ENCODE measurements at regions not wholly inside any gene's neighbourhood (a gene's known extent, or its start where the extent isn't known, plus 50 kb on each side); places are given as distances from the start of the nearest gene placed in this dataset.
A peak's percentile ranks its signal among the peaks of the same experiment; 100 is the strongest.

GRCh38 chr4:24742335-24742734 lies 53.0 kb upstream of the SOD3 start:
- Histone ChIP-seq H3K36me3 (ENCODE audit: control insufficient read depth in 2 of 2, insufficient read depth in 2 of 2, low read length in 1 of 2) (no peaks in the 10 kb centered on the region), H3K9me3 (ENCODE audit: control insufficient read depth in 2 of 2, insufficient read depth in 1 of 2, low read length in 1 of 2) (no peaks in the 10 kb centered on the region), H3K4me1 (ENCODE audit: control insufficient read depth in 2 of 2, insufficient read depth in 2 of 2, low read length in 2 of 2) (no peaks in the 10 kb centered on the region), H3K4me3 (ENCODE audit: low read length in 2 of 2) (no peak overlapping the region), H3K27me3 (ENCODE audit: control insufficient read depth in 2 of 2, insufficient read depth in 1 of 2, low read length in 1 of 2) (no peaks in the 10 kb centered on the region), H3K27ac (ENCODE audit: low read depth in 1 of 2, low read length in 1 of 2) (no peak overlapping the region)
- WGBS, result 86% methylated on average over 2 of the region's 2 CpGs
- DNase-seq (ENCODE audit: low read depth in 6 of 9, low spot score in 9 of 9), result no peak

DNA sequence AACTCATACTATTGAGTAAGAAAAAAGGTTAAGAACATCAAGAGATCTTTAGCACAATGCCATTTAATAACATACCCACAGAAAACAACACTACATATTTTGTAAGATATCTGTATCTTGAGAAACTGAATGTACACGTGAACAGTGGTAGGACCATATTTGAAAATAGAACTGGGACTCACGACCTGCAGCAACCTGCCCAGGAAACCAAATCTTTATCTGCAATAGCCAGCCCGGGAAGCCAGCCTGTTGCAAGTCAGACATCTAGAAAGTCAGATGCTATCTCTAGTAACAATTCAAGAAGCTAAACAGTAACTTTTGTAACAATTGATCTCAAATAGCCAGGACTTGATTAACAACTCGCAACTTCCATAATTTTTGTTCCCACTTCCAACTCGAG lies 52.6 kb upstream of the SOD3 start:
- WGBS, result 65% methylated on average over 5 of the region's 5 CpGs

GRCh38 chr4:24743206-24743605 lies 52.2 kb upstream of the SOD3 start:
- DNase-seq (ENCODE audit: low read depth in 6 of 9, low spot score in 9 of 9), result no peak
- Histone ChIP-seq H3K4me1 (ENCODE audit: control insufficient read depth in 2 of 2, insufficient read depth in 2 of 2, low read length in 2 of 2) (no peaks in the 10 kb centered on the region), H3K9me3 (ENCODE audit: control insufficient read depth in 2 of 2, insufficient read depth in 1 of 2, low read length in 1 of 2) (no peaks in the 10 kb centered on the region), H3K36me3 (ENCODE audit: control insufficient read depth in 2 of 2, insufficient read depth in 2 of 2, low read length in 1 of 2) (no peaks in the 10 kb centered on the region), H3K27ac (ENCODE audit: low read depth in 1 of 2, low read length in 1 of 2) (peak overlapping the region in 1 of 2 donors; percentile 11), H3K4me3 (ENCODE audit: low read length in 2 of 2) (no peak overlapping the region), H3K27me3 (ENCODE audit: control insufficient read depth in 2 of 2, insufficient read depth in 1 of 2, low read length in 1 of 2) (no peaks in the 10 kb centered on the region)
- WGBS, result 92% methylated on average over 5 of the region's 5 CpGs

More for the DNA sequence above, 52.6 kb upstream of the SOD3 start:
- DNase-seq (ENCODE audit: low read depth in 6 of 9, low spot score in 9 of 9), result no peak
- Histone ChIP-seq H3K27ac (ENCODE audit: low read depth in 1 of 2, low read length in 1 of 2) (no peak overlapping the region), H3K4me3 (ENCODE audit: low read length in 2 of 2) (no peak overlapping the region), H3K36me3 (ENCODE audit: control insufficient read depth in 2 of 2, insufficient read depth in 2 of 2, low read length in 1 of 2) (no peaks in the 10 kb centered on the region), H3K27me3 (ENCODE audit: control insufficient read depth in 2 of 2, insufficient read depth in 1 of 2, low read length in 1 of 2) (no peaks in the 10 kb centered on the region), H3K4me1 (ENCODE audit: control insufficient read depth in 2 of 2, insufficient read depth in 2 of 2, low read length in 2 of 2) (no peaks in the 10 kb centered on the region), H3K9me3 (ENCODE audit: control insufficient read depth in 2 of 2, insufficient read depth in 1 of 2, low read length in 1 of 2) (no peaks in the 10 kb centered on the region)

DNA sequence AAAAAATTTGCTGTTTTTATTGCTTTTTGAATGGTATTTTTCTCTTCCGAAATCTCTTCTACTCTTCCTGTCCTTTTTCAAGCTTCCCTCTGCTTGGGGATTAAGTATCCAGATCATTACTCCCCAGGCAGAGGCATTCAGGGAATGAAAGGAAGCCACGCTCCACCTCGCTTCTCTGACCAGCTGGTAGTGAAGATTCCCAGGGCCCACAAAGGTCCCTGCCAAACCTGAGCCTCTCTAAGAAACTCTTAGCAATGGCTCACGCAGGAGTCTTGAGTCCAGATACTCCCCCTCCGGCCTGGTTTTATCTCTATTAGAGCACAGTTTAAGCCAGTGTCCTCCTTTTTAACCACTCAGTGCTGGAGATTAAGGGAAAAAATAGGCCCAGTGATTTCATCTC lies 51.4 kb upstream of the SOD3 start:
- Histone ChIP-seq H3K27me3 (ENCODE audit: control insufficient read depth in 2 of 2, insufficient read depth in 1 of 2, low read length in 1 of 2) (no peaks in the 10 kb centered on the region), H3K4me3 (ENCODE audit: low read length in 2 of 2) (no peak overlapping the region), H3K4me1 (ENCODE audit: control insufficient read depth in 2 of 2, insufficient read depth in 2 of 2, low read length in 2 of 2) (no peaks in the 10 kb centered on the region), H3K9me3 (ENCODE audit: control insufficient read depth in 2 of 2, insufficient read depth in 1 of 2, low read length in 1 of 2) (no peaks in the 10 kb centered on the region), H3K36me3 (ENCODE audit: control insufficient read depth in 2 of 2, insufficient read depth in 2 of 2, low read length in 1 of 2) (no peaks in the 10 kb centered on the region), H3K27ac (ENCODE audit: low read depth in 1 of 2, low read length in 1 of 2) (no peak overlapping the region)
- no peak for DNase-seq (ENCODE audit: low read depth in 6 of 9, low spot score in 9 of 9)
- 91% methylated on average over 5 of the region's 5 CpGs for WGBS

DNA sequence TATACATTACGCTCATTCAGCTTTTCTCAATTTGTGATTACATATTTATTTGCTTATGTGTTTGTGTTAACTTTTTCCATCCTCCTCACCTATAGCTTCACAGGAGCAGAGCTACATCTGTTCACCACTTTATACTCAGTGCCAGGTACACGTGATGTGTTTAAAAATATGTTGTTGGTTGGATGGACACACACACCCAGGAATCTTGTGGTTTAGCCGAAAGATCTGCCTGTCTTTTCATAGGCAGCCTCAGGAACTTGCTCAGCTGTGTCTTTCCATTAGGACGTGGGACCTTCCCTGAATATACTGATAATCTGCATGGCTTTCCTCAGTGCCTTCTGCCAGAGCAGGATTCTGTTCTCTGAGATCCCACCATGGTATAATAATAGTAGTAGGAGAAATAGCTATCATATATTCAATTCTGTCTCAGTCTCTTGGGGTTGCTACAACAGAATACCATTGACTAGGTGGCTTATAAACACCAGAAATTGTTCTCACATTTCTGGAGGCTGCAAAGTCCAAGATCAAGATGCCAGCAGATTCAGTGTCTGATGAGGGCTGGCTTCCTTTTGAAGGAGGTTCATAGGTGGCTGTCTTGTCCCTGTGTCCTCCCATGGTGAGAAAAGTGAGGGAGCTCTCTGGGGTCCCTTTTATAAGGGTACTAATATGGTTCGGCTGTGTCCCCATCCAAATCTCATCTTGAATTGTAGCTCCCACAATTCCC lies 50.0 kb upstream of the SOD3 start:
- H3K36me3 ChIP-seq (ENCODE audit: control insufficient read depth in 2 of 2, insufficient read depth in 2 of 2, low read length in 1 of 2), result no peaks in the 10 kb centered on the region
- no peak overlapping the region for H3K4me3 ChIP-seq (ENCODE audit: low read length in 2 of 2)
- H3K4me1 ChIP-seq (ENCODE audit: control insufficient read depth in 2 of 2, insufficient read depth in 2 of 2, low read length in 2 of 2), result no peaks in the 10 kb centered on the region
- 92% methylated on average over 5 of the region's 5 CpGs for WGBS
- H3K9me3 ChIP-seq (ENCODE audit: control insufficient read depth in 2 of 2, insufficient read depth in 1 of 2, low read length in 1 of 2), result no peaks in the 10 kb centered on the region
- H3K27me3 ChIP-seq (ENCODE audit: control insufficient read depth in 2 of 2, insufficient read depth in 1 of 2, low read length in 1 of 2), result no peaks in the 10 kb centered on the region
- no peak overlapping the region for H3K27ac ChIP-seq (ENCODE audit: low read depth in 1 of 2, low read length in 1 of 2)
- DNase-seq (ENCODE audit: low read depth in 6 of 9, low spot score in 9 of 9), result no peak
